Testis (tissue), 2 donors: ENCODE measurements at regions not wholly inside any gene's neighbourhood (a gene's known extent, or its start where the extent isn't known, plus 50 kb on each side); places are given as distances from the start of the nearest gene placed in this dataset.

Experiments used
- POLR2A ChIP-seq: fragments of 450-650 bp; IDR thresholded peaks from one replicate; pipeline ENCODE4 v1.6.1; 2017; ENCODE audit warnings: antibody characterized with exemption, mild to moderate bottlenecking, moderate library complexity
- TF ChIP-seq, protein P1 (sequence below), 3 experiments: fragments of 450-650 bp in 2 of 3; fragments of 200-600 bp in 1 of 3; sonication (generic) in 1 of 3; IDR thresholded peaks; one replicate each; pipeline ENCODE4 v1.5.1; 2016 to 2019; ENCODE audit warnings: antibody characterized with exemption in 3 of 3, mild to moderate bottlenecking in 2 of 3, moderate library complexity in 1 of 3

DNA sequence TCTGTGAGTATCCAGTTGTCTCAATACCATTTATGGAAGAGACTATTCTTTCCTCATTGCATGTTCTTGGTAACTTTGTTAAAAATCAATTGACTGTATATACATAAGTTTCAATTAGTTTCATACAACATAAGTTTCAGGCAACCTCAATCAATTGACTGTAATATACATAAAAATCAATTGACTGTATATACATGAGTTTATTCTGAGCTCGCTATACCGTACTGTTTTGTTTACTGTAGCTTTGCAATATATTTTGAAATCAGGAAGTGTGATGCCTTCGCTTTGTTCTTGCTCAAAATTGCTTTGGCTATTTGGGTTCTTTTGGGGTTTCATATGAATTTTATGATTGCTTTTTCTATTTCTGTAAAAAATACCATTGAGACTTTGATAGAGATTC lies 392.0 kb downstream of the BTG1 start:
- TF ChIP-seq, protein P1, sequence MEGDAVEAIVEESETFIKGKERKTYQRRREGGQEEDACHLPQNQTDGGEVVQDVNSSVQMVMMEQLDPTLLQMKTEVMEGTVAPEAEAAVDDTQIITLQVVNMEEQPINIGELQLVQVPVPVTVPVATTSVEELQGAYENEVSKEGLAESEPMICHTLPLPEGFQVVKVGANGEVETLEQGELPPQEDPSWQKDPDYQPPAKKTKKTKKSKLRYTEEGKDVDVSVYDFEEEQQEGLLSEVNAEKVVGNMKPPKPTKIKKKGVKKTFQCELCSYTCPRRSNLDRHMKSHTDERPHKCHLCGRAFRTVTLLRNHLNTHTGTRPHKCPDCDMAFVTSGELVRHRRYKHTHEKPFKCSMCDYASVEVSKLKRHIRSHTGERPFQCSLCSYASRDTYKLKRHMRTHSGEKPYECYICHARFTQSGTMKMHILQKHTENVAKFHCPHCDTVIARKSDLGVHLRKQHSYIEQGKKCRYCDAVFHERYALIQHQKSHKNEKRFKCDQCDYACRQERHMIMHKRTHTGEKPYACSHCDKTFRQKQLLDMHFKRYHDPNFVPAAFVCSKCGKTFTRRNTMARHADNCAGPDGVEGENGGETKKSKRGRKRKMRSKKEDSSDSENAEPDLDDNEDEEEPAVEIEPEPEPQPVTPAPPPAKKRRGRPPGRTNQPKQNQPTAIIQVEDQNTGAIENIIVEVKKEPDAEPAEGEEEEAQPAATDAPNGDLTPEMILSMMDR (IDR thresholded peaks at IDR 0.05) = no peak
- no peak for TF ChIP-seq POLR2A
